ENCODE measurements at regions not wholly inside any gene's neighbourhood (a gene's known extent, or its start where the extent isn't known, plus 50 kb on each side); places are given as distances from the start of the nearest gene placed in this dataset.
"Not testable (repeated sequence)": the region's sequence is repeated elsewhere in the genome, so short reads cannot be mapped to it uniquely, and the experiment has no call there.

DNA sequence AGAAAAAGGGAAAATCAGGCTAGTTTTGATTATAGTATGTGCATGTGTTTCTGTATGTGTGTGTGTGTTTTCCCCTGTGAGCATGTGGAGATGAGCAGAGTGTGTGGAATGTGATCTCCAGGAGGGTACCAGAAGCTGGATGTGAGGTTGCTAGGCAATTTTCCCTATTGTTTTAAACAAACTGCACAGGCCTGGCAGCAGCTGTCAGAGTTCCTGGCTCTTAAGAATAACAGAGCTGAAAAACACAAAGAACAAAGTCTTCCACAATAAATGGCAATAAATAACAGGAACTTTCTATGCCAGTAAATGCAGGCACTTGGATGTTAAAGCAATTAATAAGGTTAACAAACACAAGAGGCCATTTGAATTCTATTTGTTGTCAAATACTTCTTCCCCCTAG, 344.6 kb upstream of the CTSO start:
- peak; percentile 81 for DNase-seq

DNA sequence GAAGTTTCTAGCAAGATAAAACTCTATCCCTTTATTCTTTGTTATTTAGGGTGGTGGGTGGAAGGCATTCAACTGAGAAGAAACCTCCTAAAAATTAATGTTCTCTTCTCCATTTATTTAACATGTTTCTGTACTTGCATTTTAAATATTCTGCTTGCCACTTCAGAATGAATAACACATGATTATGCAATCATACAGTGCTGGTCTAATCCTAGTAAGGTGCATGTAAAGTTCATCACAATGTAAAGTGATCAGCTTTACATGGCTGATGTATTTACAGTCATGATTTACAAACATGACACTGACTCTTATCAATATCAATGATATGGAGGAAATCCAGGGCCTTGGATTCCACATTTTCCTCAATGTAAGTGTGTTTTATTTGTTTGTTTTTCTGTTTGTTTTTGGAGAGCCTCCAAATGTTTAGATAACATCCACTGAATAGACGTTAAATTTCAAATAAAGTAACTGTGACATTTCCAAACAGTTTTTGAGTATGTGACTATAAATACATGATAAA, 342.1 kb upstream of the CTSO start:
- no peak for DNase-seq

DNA sequence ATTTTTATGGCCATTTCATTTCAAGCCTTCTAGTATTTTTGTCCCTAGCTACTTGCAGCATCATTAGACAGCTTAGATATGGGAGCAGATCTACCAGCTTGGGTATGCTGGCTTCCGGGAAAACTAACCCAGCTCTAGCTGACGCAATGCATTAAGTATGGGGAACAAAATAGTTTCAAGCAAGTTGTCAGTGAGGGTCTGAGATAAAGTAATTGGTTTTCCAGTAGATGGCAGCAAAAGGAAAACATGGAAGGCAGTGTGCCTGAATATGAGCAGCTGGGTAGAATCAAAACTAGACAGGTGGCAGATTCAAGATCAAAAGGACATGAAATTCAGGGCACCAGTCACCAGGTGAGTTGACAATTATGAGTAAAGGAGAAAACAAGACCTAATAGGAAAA, 340.9 kb upstream of the CTSO start:
- peak; percentile 46 for DNase-seq

GRCh38 chr4:156293657-156294297, 340.1 kb upstream of the CTSO start:
- DNase-seq = peak; percentile 41

- DNase-seq = no peak
Observed at GRCh38 chr4:156291317-156291716, 337.7 kb upstream of the CTSO start.

- no peak for DNase-seq
Observed at GRCh38 chr4:156290811-156291210, 337.1 kb upstream of the CTSO start.

DNA sequence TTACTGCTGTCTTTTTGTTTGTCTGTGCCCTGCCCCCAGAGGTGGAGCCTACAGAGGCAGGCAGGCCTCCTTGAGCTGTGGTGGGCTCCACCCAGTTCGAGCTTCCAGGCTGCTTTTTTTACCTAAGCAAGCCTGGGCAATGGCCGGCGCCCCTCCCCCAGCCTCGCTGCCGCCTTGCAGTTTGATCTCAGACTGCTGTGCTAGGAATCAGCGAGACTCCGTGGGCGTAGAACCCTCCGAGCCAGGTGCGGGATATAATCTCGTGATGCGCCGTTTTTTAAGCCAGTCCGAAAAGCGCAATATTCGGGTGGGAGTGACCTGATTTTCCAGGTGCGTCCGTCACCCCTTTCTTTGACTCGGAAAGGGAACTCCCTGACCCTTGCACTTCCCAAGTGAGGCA, 336.4 kb upstream of the CTSO start:
- DNase-seq = not testable (repeated sequence)

DNA sequence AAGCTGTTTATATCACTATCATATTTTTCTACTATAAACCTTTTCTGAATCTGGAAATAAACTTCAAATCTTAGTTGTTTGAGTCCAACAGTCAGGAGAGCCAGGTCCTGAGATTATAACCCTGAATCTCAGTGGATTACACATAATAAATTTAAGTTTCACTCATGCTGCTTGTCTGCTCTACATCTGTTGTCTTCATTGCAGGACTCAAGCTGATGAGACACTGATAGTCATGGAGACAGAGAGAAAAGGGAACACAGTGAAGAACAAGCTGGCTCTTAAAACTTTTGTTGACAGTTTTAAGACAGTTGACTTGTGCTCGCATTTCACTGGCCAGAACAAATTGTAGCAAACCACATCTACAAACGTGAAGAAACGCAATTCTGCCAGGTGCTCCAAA, 327.0 kb upstream of the CTSO start:
- DNase-seq = no peak

DNA sequence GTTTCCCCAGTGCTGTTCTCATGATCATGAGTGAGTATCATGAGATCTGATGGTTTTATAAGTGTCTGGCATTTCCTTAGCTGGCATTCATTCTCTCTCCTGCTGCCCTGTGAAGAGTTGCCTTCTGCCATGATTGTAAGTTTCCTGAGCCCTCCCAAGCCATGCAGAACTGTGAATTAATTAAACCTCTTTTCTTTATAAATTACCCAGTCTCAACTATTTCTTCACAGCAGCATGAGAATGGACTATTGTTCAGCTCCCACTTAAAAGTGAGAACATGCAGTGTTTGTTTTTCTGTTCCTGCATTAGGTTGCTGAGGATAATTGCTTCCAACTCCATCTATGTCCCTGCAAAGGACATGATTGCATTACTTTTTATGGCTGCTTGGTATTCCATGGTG, 311.7 kb upstream of the CTSO start:
- DNase-seq = no peak

DNA sequence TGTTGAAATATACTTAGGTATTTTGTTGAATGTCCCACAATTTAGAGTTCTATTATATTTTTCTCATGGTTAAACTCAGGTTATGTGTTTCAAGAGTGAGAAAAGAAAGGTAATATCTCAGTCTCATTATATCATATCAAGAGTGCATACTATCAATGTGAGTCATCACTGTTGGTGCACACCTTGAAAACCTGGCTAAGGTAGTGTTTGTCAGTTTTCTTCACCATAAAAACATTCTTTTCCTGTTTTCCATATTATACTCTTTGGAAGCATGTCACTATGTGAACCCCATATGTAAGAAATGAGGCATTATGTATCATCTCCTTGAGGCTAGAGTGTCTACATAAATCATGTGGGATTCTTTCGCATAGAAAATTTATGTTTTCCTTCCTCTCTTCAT, 307.6 kb upstream of the CTSO start:
- no peak for DNase-seq

DNA sequence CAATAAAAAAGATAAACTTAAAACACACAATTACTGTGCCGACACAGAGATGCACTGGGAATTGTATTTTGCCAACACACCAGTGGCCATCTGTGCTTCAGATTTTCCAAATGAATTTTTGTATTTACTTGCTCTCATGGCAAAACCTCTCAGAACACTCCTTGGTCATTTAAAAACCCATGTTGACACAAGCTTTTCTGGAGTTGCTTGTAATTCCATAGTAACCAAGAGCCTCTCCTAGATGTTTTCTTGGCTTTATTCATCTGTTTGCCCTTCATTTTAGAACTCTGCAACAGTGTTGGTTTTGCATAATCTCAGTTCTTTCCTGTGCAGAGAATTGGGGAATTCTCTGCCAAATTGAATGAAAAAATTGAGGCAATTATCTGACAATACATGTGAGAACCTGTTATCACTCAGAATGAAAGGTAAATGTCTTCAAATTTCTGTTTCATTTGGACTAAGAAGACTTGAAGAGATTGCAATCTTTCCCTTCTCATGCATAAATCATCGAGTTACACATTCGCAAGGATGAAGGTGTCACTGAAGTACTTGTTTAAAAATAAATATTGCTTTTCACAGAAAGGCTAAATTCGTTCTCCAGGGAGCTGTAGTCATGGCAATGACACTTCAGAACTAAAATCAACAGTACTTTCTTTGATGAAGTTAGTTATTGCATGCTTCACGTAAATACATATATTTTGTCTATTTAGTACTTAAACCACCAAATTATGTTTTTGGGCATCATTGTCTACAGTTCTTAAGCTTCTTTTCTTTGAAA, 301.8 kb upstream of the CTSO start:
- DNase-seq = peak; percentile 22

GRCh38 chr4:156252358-156252921, 298.8 kb upstream of the CTSO start:
- DNase-seq = peak; percentile 24

GRCh38 chr4:156251373-156252065, 297.9 kb upstream of the CTSO start:
- DNase-seq = no peak

GRCh38 chr4:156248917-156249316, 295.3 kb upstream of the CTSO start:
- no peak for DNase-seq

DNA sequence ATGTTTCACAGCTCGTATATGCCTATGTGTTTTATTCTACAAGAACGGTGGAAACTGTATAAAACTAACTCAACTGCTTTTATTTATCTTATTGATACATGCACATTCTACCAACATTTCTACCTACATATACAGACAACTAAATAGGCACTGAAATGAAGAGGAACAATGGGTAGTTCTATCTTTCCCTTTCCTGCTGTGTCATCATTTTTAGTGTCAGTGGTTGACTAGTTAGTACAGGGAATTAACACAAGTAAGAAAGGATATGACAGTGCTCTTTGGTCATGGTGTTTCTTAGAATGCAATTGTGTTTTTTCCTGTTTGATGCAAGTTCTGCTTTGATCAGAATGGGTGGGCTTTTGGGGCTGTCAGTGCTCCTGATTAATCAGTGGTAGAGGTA, 293.8 kb upstream of the CTSO start:
- DNase-seq = no peak

GRCh38 chr4:156243015-156243414, 289.3 kb upstream of the CTSO start:
- DNase-seq = no peak

DNA sequence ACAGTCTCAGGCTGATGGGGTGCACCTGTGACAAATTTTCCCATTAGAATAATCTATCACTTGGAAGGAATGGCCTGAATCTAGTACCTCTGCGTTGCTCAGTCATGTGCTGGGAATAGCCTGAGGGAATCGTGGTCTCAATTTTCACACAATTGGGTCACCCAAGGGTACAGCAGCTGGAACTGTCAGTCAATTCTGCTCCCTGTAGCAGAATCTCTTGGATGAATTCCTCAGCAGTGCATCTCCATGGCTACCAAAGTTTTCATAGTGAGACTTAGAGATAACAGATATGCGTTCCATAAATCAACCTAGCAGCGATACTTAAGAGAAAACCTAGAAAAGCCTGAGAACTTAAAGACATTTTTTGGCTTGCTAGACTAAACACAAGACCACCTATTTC, 288.7 kb upstream of the CTSO start:
- peak; percentile 58 for DNase-seq

DNA sequence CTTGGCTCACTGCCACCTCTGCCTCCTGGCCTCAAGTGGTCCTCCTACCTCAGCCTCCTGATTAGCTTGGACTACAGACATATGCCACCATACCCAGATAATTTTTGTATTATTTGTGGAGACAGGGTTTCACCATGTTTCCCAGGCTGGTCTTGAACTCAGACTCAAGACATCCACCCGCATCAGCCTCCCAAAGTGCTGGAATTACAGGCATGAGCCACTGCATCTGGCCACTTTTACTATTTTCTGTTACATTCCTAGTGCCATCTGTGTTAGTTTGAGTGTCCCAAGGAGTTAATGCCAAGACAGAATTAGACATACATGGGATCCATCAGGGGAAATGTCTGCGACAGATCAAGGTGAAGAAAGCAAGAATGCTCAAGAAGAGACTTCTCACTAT, 288.2 kb upstream of the CTSO start:
- no peak for DNase-seq

DNA sequence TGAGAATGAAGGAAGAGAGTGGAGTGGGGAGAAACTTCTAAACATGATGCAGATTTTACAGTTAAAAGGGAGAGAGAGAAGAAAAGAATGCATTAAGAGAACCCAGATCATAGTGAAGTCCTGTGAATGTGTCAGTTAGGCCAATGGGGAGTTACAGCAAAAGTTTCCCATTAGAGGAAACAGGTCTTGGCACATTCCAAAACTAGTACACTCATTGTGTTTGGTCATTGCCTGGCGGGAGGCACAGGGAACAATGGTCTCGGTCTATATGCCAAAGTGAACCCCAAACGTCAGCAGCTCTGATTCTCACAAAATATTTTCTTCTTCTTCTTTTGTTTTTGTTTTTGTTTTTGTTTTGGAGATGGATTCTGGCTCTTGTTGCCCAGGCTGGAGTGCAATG, 284.5 kb upstream of the CTSO start:
- DNase-seq = no peak

- no peak for DNase-seq
Observed at GRCh38 chr4:156237231-156237630, 283.6 kb upstream of the CTSO start.

DNA sequence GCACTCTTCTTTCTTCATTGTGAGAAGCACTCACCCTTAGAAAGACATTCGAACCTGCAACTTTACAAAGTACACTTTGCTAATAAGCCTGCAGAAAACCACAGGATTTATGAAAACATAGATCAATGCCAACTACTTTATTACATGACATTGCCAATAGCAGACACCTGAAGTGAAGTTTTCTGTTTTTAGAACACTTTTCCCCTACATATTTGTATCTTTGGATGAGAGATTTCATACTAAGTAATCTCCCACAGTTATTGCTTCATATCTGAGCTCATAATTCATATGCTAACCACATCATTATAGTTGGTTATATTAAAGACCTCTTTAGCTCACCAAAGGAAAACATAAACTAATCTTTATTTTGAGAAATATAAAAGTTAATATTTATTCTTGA, 276.5 kb upstream of the CTSO start:
- no peak for DNase-seq

- DNase-seq = no peak
Observed at GRCh38 chr4:156228676-156229075, 275.0 kb upstream of the CTSO start.

- DNase-seq = no peak
Observed at GRCh38 chr4:156227321-156227720, 273.7 kb upstream of the CTSO start.

- DNase-seq = no peak
Observed at GRCh38 chr4:156223985-156224384, 270.3 kb upstream of the CTSO start.
